ENCODE measurements at regions not wholly inside any gene's neighbourhood (a gene's known extent, or its start where the extent isn't known, plus 50 kb on each side); places are given as distances from the start of the nearest gene placed in this dataset.

- TF ChIP-seq TAF1 (IDR thresholded peaks at IDR 0.05; ENCODE audit: low read depth, low read length): no peak
- TF ChIP-seq POLR2A (IDR thresholded peaks at IDR 0.05; ENCODE audit: low read depth, low read length): no peak
- no peak for TF ChIP-seq POLR2AphosphoS5 (IDR thresholded peaks at IDR 0.05; ENCODE audit: low read depth, low read length)
- TF ChIP-seq SPI1 (IDR thresholded peaks at IDR 0.05; ENCODE audit: low read depth, low read length): no peak
- no peak for TF ChIP-seq POU2F2 (IDR thresholded peaks at IDR 0.05; ENCODE audit: low read depth, low read length)
- no peak for TF ChIP-seq PAX5 (IDR thresholded peaks at IDR 0.05; ENCODE audit: insufficient read depth, low read length, severe bottlenecking)
Observed at GRCh38 chr6:56329271-56330050, 82.1 kb upstream of the COL21A1 start.

All from GM12891 (cell line).